WTC11 (cell line): ENCODE measurements at regions not wholly inside any gene's neighbourhood (a gene's known extent, or its start where the extent isn't known, plus 50 kb on each side); places are given as distances from the start of the nearest gene placed in this dataset.

Experiments used
- CTCF ChIP-seq: fragments of 200-600 bp; IDR thresholded peaks from 2 replicates; pipeline ENCODE4 v1.8.0; 2022; ENCODE audit warnings: antibody characterized with exemption
- FOXJ3 ChIP-seq: sonication (generic); formaldehyde crosslinking; IDR thresholded peaks from 2 replicates; pipeline ENCODE4 v1.9.0; 2021; ENCODE audit warnings: missing genetic modification reagents, mild to moderate bottlenecking, borderline replicate concordance
- FOXP4 ChIP-seq: sonication (generic); formaldehyde crosslinking; IDR thresholded peaks from 2 replicates; pipeline ENCODE4 v1.8.0; 2022; ENCODE audit warnings: mild to moderate bottlenecking, missing genetic modification reagents
- JUN ChIP-seq: sonication (generic); formaldehyde crosslinking; IDR thresholded peaks from 2 replicates; pipeline ENCODE4 v1.8.0; 2023; ENCODE audit warnings: mild to moderate bottlenecking, missing genetic modification reagents
- MAX ChIP-seq: sonication (generic); formaldehyde crosslinking; IDR thresholded peaks from 2 replicates; pipeline ENCODE4 v1.8.0; 2022; ENCODE audit warnings: mild to moderate bottlenecking, missing genetic modification reagents
- MLX ChIP-seq: sonication (generic); formaldehyde crosslinking; IDR thresholded peaks from 2 replicates; pipeline ENCODE4 v1.8.1; 2023; ENCODE audit warnings: mild to moderate bottlenecking, missing genetic modification reagents, moderate library complexity
- NR3C1 ChIP-seq: sonication (generic); formaldehyde crosslinking; conservative IDR thresholded peaks from 2 replicates; pipeline ENCODE4 v1.8.1; 2023; ENCODE audit warnings: low read depth, mild to moderate bottlenecking, missing genetic modification reagents
- TCF7 ChIP-seq: sonication (generic); formaldehyde crosslinking; IDR thresholded peaks from 2 replicates; pipeline ENCODE4 v1.8.0; 2022; ENCODE audit warnings: mild to moderate bottlenecking, low read depth, missing genetic modification reagents, moderate library complexity
- ZNF423 ChIP-seq: fragments of 250-450 bp; sonication (Bioruptor Pico); IDR thresholded peaks from 2 replicates; pipeline ENCODE4 v2.1.2; 2022; ENCODE audit warnings: mild to moderate bottlenecking, moderate library complexity
- ZNF512 ChIP-seq: sonication (generic); formaldehyde crosslinking; IDR thresholded peaks from 2 replicates; pipeline ENCODE4 v1.8.1; 2022; ENCODE audit warnings: missing genetic modification reagents, borderline replicate concordance
- TF ChIP-seq, protein P1 (sequence below): sonication (generic); formaldehyde crosslinking; IDR thresholded peaks from 2 replicates; pipeline ENCODE4 v1.8.1; 2022; ENCODE audit warnings: low read depth, missing genetic modification reagents, borderline replicate concordance
- TF ChIP-seq, protein P2 (sequence below): sonication (generic); formaldehyde crosslinking; IDR thresholded peaks from 2 replicates; pipeline ENCODE4 v1.8.1; 2023; ENCODE audit warnings: mild to moderate bottlenecking, missing genetic modification reagents, moderate library complexity
- TF ChIP-seq, protein P3 (sequence below): sonication (generic); formaldehyde crosslinking; IDR thresholded peaks from 2 replicates; pipeline ENCODE4 v1.8.1; 2023; ENCODE audit warnings: mild to moderate bottlenecking, missing genetic modification reagents, borderline replicate concordance
- TF ChIP-seq, protein P4 (sequence below): sonication (generic); formaldehyde crosslinking; IDR thresholded peaks from 2 replicates; pipeline ENCODE4 v1.8.1; 2023; ENCODE audit warnings: mild to moderate bottlenecking, moderate library complexity, missing genetic modification reagents

GRCh38 chr4:34148322-34148908, 2095.9 kb downstream of the ARAP2 start:
- TF ChIP-seq ZNF512 (no peak), CTCF (no peak), FOXP4 (no peak), MLX (CRISPR knock-in tag) (no peak), FOXJ3 (CRISPR knock-in tag) (no peak), TCF7 (no peak), NR3C1 (CRISPR knock-in tag) (no peak), ZNF423 (CRISPR knock-in tag) (no peak), JUN (CRISPR knock-in tag) (no peak), MAX (CRISPR knock-in tag) (no peak)
- TF ChIP-seq, protein P1, sequence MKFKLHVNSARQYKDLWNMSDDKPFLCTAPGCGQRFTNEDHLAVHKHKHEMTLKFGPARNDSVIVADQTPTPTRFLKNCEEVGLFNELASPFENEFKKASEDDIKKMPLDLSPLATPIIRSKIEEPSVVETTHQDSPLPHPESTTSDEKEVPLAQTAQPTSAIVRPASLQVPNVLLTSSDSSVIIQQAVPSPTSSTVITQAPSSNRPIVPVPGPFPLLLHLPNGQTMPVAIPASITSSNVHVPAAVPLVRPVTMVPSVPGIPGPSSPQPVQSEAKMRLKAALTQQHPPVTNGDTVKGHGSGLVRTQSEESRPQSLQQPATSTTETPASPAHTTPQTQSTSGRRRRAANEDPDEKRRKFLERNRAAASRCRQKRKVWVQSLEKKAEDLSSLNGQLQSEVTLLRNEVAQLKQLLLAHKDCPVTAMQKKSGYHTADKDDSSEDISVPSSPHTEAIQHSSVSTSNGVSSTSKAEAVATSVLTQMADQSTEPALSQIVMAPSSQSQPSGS (CRISPR knock-in tag): no peak
- TF ChIP-seq, protein P2, sequence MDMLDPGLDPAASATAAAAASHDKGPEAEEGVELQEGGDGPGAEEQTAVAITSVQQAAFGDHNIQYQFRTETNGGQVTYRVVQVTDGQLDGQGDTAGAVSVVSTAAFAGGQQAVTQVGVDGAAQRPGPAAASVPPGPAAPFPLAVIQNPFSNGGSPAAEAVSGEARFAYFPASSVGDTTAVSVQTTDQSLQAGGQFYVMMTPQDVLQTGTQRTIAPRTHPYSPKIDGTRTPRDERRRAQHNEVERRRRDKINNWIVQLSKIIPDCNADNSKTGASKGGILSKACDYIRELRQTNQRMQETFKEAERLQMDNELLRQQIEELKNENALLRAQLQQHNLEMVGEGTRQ (CRISPR knock-in tag): no peak
- TF ChIP-seq, protein P3, sequence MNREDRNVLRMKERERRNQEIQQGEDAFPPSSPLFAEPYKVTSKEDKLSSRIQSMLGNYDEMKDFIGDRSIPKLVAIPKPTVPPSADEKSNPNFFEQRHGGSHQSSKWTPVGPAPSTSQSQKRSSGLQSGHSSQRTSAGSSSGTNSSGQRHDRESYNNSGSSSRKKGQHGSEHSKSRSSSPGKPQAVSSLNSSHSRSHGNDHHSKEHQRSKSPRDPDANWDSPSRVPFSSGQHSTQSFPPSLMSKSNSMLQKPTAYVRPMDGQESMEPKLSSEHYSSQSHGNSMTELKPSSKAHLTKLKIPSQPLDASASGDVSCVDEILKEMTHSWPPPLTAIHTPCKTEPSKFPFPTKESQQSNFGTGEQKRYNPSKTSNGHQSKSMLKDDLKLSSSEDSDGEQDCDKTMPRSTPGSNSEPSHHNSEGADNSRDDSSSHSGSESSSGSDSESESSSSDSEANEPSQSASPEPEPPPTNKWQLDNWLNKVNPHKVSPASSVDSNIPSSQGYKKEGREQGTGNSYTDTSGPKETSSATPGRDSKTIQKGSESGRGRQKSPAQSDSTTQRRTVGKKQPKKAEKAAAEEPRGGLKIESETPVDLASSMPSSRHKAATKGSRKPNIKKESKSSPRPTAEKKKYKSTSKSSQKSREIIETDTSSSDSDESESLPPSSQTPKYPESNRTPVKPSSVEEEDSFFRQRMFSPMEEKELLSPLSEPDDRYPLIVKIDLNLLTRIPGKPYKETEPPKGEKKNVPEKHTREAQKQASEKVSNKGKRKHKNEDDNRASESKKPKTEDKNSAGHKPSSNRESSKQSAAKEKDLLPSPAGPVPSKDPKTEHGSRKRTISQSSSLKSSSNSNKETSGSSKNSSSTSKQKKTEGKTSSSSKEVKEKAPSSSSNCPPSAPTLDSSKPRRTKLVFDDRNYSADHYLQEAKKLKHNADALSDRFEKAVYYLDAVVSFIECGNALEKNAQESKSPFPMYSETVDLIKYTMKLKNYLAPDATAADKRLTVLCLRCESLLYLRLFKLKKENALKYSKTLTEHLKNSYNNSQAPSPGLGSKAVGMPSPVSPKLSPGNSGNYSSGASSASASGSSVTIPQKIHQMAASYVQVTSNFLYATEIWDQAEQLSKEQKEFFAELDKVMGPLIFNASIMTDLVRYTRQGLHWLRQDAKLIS (CRISPR knock-in tag): no peak
- TF ChIP-seq, protein P4, sequence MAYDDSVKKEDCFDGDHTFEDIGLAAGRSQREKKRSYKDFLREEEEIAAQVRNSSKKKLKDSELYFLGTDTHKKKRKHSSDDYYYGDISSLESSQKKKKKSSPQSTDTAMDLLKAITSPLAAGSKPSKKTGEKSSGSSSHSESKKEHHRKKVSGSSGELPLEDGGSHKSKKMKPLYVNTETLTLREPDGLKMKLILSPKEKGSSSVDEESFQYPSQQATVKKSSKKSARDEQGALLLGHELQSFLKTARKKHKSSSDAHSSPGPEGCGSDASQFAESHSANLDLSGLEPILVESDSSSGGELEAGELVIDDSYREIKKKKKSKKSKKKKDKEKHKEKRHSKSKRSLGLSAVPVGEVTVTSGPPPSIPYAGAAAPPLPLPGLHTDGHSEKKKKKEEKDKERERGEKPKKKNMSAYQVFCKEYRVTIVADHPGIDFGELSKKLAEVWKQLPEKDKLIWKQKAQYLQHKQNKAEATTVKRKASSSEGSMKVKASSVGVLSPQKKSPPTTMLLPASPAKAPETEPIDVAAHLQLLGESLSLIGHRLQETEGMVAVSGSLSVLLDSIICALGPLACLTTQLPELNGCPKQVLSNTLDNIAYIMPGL (CRISPR knock-in tag): no peak
